K562 (cell line): ENCODE measurements at regions not wholly inside any gene's neighbourhood (a gene's known extent, or its start where the extent isn't known, plus 50 kb on each side); places are given as distances from the start of the nearest gene placed in this dataset.

Experiments
- TF ChIP-seq, protein P1 (sequence below): fragments of 200-600 bp; sonication (generic); IDR thresholded peaks from one replicate; pipeline ENCODE4 v1.6.1; 2012; ENCODE audit warnings: mild to moderate bottlenecking, low read depth, low read length, inconsistent platforms

DNA sequence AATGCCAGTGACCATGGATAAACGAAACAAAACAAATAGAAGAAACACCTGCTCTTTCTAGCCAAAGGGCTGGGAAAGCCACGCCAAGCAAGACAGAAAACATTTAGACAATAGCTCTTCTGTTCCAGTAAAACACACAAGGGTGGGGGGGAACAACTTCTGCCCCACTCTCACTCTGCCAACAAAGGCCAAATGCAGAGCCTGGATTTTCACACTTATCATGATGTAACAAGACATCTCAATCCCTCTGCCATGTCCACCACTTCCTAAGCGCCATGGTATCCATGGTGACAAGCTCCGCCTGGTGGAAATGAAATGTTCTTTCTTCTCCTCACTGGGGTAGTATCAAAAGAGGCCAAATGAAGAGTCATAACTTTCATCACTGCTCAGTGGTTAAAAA is 60.6 kb downstream of the DRD1 start (continued):
- TF ChIP-seq, protein P1, sequence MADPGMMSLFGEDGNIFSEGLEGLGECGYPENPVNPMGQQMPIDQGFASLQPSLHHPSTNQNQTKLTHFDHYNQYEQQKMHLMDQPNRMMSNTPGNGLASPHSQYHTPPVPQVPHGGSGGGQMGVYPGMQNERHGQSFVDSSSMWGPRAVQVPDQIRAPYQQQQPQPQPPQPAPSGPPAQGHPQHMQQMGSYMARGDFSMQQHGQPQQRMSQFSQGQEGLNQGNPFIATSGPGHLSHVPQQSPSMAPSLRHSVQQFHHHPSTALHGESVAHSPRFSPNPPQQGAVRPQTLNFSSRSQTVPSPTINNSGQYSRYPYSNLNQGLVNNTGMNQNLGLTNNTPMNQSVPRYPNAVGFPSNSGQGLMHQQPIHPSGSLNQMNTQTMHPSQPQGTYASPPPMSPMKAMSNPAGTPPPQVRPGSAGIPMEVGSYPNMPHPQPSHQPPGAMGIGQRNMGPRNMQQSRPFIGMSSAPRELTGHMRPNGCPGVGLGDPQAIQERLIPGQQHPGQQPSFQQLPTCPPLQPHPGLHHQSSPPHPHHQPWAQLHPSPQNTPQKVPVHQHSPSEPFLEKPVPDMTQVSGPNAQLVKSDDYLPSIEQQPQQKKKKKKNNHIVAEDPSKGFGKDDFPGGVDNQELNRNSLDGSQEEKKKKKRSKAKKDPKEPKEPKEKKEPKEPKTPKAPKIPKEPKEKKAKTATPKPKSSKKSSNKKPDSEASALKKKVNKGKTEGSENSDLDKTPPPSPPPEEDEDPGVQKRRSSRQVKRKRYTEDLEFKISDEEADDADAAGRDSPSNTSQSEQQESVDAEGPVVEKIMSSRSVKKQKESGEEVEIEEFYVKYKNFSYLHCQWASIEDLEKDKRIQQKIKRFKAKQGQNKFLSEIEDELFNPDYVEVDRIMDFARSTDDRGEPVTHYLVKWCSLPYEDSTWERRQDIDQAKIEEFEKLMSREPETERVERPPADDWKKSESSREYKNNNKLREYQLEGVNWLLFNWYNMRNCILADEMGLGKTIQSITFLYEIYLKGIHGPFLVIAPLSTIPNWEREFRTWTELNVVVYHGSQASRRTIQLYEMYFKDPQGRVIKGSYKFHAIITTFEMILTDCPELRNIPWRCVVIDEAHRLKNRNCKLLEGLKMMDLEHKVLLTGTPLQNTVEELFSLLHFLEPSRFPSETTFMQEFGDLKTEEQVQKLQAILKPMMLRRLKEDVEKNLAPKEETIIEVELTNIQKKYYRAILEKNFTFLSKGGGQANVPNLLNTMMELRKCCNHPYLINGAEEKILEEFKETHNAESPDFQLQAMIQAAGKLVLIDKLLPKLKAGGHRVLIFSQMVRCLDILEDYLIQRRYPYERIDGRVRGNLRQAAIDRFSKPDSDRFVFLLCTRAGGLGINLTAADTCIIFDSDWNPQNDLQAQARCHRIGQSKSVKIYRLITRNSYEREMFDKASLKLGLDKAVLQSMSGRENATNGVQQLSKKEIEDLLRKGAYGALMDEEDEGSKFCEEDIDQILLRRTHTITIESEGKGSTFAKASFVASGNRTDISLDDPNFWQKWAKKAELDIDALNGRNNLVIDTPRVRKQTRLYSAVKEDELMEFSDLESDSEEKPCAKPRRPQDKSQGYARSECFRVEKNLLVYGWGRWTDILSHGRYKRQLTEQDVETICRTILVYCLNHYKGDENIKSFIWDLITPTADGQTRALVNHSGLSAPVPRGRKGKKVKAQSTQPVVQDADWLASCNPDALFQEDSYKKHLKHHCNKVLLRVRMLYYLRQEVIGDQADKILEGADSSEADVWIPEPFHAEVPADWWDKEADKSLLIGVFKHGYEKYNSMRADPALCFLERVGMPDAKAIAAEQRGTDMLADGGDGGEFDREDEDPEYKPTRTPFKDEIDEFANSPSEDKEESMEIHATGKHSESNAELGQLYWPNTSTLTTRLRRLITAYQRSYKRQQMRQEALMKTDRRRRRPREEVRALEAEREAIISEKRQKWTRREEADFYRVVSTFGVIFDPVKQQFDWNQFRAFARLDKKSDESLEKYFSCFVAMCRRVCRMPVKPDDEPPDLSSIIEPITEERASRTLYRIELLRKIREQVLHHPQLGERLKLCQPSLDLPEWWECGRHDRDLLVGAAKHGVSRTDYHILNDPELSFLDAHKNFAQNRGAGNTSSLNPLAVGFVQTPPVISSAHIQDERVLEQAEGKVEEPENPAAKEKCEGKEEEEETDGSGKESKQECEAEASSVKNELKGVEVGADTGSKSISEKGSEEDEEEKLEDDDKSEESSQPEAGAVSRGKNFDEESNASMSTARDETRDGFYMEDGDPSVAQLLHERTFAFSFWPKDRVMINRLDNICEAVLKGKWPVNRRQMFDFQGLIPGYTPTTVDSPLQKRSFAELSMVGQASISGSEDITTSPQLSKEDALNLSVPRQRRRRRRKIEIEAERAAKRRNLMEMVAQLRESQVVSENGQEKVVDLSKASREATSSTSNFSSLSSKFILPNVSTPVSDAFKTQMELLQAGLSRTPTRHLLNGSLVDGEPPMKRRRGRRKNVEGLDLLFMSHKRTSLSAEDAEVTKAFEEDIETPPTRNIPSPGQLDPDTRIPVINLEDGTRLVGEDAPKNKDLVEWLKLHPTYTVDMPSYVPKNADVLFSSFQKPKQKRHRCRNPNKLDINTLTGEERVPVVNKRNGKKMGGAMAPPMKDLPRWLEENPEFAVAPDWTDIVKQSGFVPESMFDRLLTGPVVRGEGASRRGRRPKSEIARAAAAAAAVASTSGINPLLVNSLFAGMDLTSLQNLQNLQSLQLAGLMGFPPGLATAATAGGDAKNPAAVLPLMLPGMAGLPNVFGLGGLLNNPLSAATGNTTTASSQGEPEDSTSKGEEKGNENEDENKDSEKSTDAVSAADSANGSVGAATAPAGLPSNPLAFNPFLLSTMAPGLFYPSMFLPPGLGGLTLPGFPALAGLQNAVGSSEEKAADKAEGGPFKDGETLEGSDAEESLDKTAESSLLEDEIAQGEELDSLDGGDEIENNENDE = no peak
